IMR-90 (cell line): ENCODE measurements at regions not wholly inside any gene's neighbourhood (a gene's known extent, or its start where the extent isn't known, plus 50 kb on each side); places are given as distances from the start of the nearest gene placed in this dataset.

Experiments
- POLR2A ChIP-seq: IDR thresholded peaks from 2 replicates; pipeline ENCODE4 v1.6.1; 2012; ENCODE audit warnings: mild to moderate bottlenecking, low read depth, low read length
- RAD21 ChIP-seq: IDR thresholded peaks from 2 replicates; pipeline ENCODE4 v1.6.1; 2012; ENCODE audit warnings: low read length, improper control_type of control experiment
- RCOR1 ChIP-seq: IDR thresholded peaks from 2 replicates; pipeline ENCODE4 v1.6.1; 2012; ENCODE audit warnings: mild to moderate bottlenecking, low read length, improper control_type of control experiment; ENCODE audit not compliant: insufficient replicate concordance
- RFX5 ChIP-seq: IDR thresholded peaks from 2 replicates; pipeline ENCODE4 v1.8.0; 2012; ENCODE audit warnings: low read depth, mild to moderate bottlenecking, low read length, moderate library complexity
- SMC3 ChIP-seq: fragments of 150-350 bp; IDR thresholded peaks from 2 replicates; pipeline ENCODE4 v1.6.1; 2016; ENCODE audit warnings: low read depth, mild to moderate bottlenecking, antibody characterized with exemption, low read length, moderate library complexity
- TF ChIP-seq, protein P1 (sequence below): conservative IDR thresholded peaks from 2 replicates; pipeline ENCODE4 v1.5.1; 2012; ENCODE audit warnings: mild to moderate bottlenecking, low read depth, low read length, improper control_type of control experiment

DNA sequence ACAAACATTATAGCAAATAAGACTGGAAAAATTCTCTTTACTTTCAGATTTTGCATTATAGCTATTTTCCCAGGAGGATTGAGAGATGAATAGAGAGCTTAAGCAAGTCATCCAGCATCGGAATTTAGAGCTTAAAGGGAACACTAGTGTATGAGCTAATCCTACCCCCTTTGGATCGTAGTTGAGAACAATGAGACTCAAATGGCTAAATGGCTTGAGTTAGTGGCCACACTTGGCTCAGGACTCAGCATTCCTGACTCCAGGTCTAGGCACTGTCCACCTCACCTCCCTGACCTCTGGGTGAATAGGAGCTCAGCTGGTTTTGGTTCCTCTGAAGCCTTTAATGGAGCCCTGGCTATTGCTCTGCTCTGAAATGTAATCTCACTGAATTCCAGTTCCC, 97.5 kb upstream of the CXCR4 start:
- TF ChIP-seq, protein P1, sequence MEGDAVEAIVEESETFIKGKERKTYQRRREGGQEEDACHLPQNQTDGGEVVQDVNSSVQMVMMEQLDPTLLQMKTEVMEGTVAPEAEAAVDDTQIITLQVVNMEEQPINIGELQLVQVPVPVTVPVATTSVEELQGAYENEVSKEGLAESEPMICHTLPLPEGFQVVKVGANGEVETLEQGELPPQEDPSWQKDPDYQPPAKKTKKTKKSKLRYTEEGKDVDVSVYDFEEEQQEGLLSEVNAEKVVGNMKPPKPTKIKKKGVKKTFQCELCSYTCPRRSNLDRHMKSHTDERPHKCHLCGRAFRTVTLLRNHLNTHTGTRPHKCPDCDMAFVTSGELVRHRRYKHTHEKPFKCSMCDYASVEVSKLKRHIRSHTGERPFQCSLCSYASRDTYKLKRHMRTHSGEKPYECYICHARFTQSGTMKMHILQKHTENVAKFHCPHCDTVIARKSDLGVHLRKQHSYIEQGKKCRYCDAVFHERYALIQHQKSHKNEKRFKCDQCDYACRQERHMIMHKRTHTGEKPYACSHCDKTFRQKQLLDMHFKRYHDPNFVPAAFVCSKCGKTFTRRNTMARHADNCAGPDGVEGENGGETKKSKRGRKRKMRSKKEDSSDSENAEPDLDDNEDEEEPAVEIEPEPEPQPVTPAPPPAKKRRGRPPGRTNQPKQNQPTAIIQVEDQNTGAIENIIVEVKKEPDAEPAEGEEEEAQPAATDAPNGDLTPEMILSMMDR = no peak
- TF ChIP-seq RAD21 = no peak
- no peak for TF ChIP-seq POLR2A
- TF ChIP-seq RFX5 = no peak
- TF ChIP-seq SMC3 = no peak
- TF ChIP-seq RCOR1 = no peak
